ENCODE measurements at regions not wholly inside any gene's neighbourhood (a gene's known extent, or its start where the extent isn't known, plus 50 kb on each side); places are given as distances from the start of the nearest gene placed in this dataset.

GRCh38 chr3:38967693-38967989 lies 84.1 kb downstream of the SCN11A start:
- H3K9me3 Mint-ChIP-seq: no peaks in the 10 kb centered on the region
- no peaks in the 10 kb centered on the region for H3K27me3 Mint-ChIP-seq (ENCODE audit: insufficient read depth, low read depth)

GRCh38 chr3:38966811-38967692 lies 84.7 kb downstream of the SCN11A start:
- Mint-ChIP-seq H3K27me3 (ENCODE audit: insufficient read depth, low read depth) (no peaks in the 10 kb centered on the region), H3K27ac (no peak overlapping the region), H3K4me3 (no peak overlapping the region), H3K4me1 (peaks cover 20% of the 10 kb centered on the region), H3K9me3 (no peaks in the 10 kb centered on the region), H3K36me3 (no peaks in the 10 kb centered on the region)
- no peak for DNase-seq (ENCODE audit: low spot score)
- Histone ChIP-seq H3K27me3 (no peaks in the 10 kb centered on the region), H3K27ac (no peak overlapping the region), H3K9ac (no peak overlapping the region), H3K4me1 (peaks cover 8% of the 10 kb centered on the region), H4K20me1 (ENCODE audit: low read depth) (no peaks in the 10 kb centered on the region), H3K4me3 (no peak overlapping the region), H3K9me3 (ENCODE audit: low read depth) (no peaks in the 10 kb centered on the region), H3K79me2 (ENCODE audit: low read depth) (no peaks in the 10 kb centered on the region), H2AFZ (replicated peaks) (no peak overlapping the region), H3K4me2 (no peak overlapping the region), H3K36me3 (no peaks in the 10 kb centered on the region), H3F3A (ENCODE audit: low read depth) (no peaks in the 10 kb centered on the region)
- TF ChIP-seq EZH2phosphoT487 (IDR thresholded peaks at IDR 0.05): no peak
- no peak for TF ChIP-seq CTCF (IDR thresholded peaks at IDR 0.05)
- no peak for TF ChIP-seq EZH2 (IDR thresholded peaks at IDR 0.05)

More at GRCh38 chr3:38967693-38967989, 84.1 kb downstream of the SCN11A start:
- Histone ChIP-seq H3K27ac (no peak overlapping the region), H3K4me1 (peaks cover 8% of the 10 kb centered on the region), H3K36me3 (no peaks in the 10 kb centered on the region), H3K4me2 (no peak overlapping the region), H3K9ac (no peak overlapping the region), H3K4me3 (no peak overlapping the region), H4K20me1 (ENCODE audit: low read depth) (no peaks in the 10 kb centered on the region), H3K9me3 (ENCODE audit: low read depth) (no peaks in the 10 kb centered on the region), H3F3A (ENCODE audit: low read depth) (no peaks in the 10 kb centered on the region), H2AFZ (replicated peaks) (no peak overlapping the region), H3K27me3 (no peaks in the 10 kb centered on the region), H3K79me2 (ENCODE audit: low read depth) (no peaks in the 10 kb centered on the region)
- Mint-ChIP-seq H3K4me1 (peaks cover 20% of the 10 kb centered on the region), H3K36me3 (no peaks in the 10 kb centered on the region), H3K27ac (no peak overlapping the region), H3K4me3 (no peak overlapping the region)
- no peak for DNase-seq (ENCODE audit: low spot score)
- TF ChIP-seq EZH2 (IDR thresholded peaks at IDR 0.05) (no peak), EZH2phosphoT487 (IDR thresholded peaks at IDR 0.05) (no peak), CTCF (IDR thresholded peaks at IDR 0.05) (no peak)

GRCh38 chr3:38964646-38965045 lies 87.1 kb downstream of the SCN11A start:
- Histone ChIP-seq H3K4me3 (no peak overlapping the region), H3K4me1 (peaks cover 6% of the 10 kb centered on the region), H3K79me2 (ENCODE audit: low read depth) (no peaks in the 10 kb centered on the region), H3K36me3 (no peaks in the 10 kb centered on the region), H4K20me1 (ENCODE audit: low read depth) (no peaks in the 10 kb centered on the region), H2AFZ (replicated peaks) (no peak overlapping the region), H3K27ac (no peak overlapping the region), H3F3A (ENCODE audit: low read depth) (peaks cover 4% of the 10 kb centered on the region), H3K9ac (no peak overlapping the region), H3K27me3 (no peaks in the 10 kb centered on the region), H3K4me2 (no peak overlapping the region), H3K9me3 (ENCODE audit: low read depth) (no peaks in the 10 kb centered on the region)
- no peak overlapping the region for H3K27ac Mint-ChIP-seq
- DNase-seq (ENCODE audit: low spot score): no peak
- TF ChIP-seq EZH2phosphoT487 (IDR thresholded peaks at IDR 0.05): no peak
- TF ChIP-seq CTCF (IDR thresholded peaks at IDR 0.05): no peak
- no peak for TF ChIP-seq EZH2 (IDR thresholded peaks at IDR 0.05)
- H3K9me3 Mint-ChIP-seq: no peaks in the 10 kb centered on the region
- no peaks in the 10 kb centered on the region for H3K27me3 Mint-ChIP-seq (ENCODE audit: insufficient read depth, low read depth)
- H3K4me3 Mint-ChIP-seq: no peak overlapping the region
- H3K36me3 Mint-ChIP-seq: no peaks in the 10 kb centered on the region
- H3K4me1 Mint-ChIP-seq: peaks cover 9% of the 10 kb centered on the region

Measured in neural progenitor cell (in vitro differentiated cells).